GM12864 (cell line): ENCODE measurements at regions not wholly inside any gene's neighbourhood (a gene's known extent, or its start where the extent isn't known, plus 50 kb on each side); places are given as distances from the start of the nearest gene placed in this dataset.
"Not testable (repeated sequence)": the region's sequence is repeated elsewhere in the genome, so short reads cannot be mapped to it uniquely, and the experiment has no call there.

Experiments used
- DNase-seq: peaks from one replicate; pipeline ENCODE4 v3.0.0-alpha.2; 2011; ENCODE audit warnings: low read depth
- H3K4me3 ChIP-seq: 2 replicates; pipeline ENCODE4 v1.5.1; 2011; ENCODE audit warnings: mild to moderate bottlenecking, low read depth, low read length, control low read depth
- TF ChIP-seq, protein P1 (sequence below): IDR thresholded peaks from 2 replicates; pipeline ENCODE4 v1.5.1; 2011; ENCODE audit warnings: low read depth, mild to moderate bottlenecking, moderate library complexity, low read length, control low read depth, inconsistent platforms; ENCODE audit errors: missing control alignments

DNA sequence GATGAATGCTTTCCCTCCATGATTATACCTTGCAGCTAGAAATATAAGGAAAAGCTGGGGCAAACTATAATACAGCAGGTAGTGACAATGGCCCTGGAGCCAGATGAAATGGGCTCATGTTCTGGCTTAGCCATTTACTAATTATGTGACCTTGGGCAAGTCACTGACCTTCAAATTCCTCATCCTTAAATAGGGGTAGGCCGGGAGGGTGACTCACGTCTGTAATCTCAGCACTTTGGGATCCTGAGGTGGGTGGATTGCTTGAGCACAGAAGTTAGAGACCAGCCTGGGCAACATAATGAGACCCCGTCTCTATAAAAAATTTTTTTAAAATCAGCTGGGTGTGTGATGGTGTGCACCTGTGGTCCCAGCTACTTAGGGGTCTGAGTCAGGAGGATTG, 155.4 kb downstream of the C12orf75 start:
- TF ChIP-seq, protein P1, sequence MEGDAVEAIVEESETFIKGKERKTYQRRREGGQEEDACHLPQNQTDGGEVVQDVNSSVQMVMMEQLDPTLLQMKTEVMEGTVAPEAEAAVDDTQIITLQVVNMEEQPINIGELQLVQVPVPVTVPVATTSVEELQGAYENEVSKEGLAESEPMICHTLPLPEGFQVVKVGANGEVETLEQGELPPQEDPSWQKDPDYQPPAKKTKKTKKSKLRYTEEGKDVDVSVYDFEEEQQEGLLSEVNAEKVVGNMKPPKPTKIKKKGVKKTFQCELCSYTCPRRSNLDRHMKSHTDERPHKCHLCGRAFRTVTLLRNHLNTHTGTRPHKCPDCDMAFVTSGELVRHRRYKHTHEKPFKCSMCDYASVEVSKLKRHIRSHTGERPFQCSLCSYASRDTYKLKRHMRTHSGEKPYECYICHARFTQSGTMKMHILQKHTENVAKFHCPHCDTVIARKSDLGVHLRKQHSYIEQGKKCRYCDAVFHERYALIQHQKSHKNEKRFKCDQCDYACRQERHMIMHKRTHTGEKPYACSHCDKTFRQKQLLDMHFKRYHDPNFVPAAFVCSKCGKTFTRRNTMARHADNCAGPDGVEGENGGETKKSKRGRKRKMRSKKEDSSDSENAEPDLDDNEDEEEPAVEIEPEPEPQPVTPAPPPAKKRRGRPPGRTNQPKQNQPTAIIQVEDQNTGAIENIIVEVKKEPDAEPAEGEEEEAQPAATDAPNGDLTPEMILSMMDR = no peak
- no peak overlapping the region for H3K4me3 ChIP-seq
- DNase-seq = no peak

DNA sequence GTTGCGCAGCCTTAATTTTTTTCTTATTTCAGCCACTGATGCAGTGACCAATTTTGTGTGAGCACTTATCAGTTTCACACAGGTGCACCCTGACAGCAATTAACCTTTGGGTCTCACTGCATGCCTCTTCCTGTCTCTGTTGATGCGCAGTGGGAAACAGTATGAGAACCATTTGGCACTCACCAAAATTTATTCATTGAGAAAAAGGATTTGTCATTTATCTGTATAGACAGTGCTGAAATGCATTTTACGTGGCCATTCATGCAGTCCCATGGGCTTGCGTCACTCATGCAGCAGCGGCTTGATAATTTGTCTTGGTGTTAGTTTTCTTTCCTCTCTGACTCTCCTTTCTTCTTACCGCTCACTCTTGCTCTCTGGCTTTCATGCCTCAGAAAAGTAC, 157.5 kb downstream of the C12orf75 start:
- TF ChIP-seq, protein P1 = no peak
- H3K4me3 ChIP-seq = no peak overlapping the region
- DNase-seq = no peak

DNA sequence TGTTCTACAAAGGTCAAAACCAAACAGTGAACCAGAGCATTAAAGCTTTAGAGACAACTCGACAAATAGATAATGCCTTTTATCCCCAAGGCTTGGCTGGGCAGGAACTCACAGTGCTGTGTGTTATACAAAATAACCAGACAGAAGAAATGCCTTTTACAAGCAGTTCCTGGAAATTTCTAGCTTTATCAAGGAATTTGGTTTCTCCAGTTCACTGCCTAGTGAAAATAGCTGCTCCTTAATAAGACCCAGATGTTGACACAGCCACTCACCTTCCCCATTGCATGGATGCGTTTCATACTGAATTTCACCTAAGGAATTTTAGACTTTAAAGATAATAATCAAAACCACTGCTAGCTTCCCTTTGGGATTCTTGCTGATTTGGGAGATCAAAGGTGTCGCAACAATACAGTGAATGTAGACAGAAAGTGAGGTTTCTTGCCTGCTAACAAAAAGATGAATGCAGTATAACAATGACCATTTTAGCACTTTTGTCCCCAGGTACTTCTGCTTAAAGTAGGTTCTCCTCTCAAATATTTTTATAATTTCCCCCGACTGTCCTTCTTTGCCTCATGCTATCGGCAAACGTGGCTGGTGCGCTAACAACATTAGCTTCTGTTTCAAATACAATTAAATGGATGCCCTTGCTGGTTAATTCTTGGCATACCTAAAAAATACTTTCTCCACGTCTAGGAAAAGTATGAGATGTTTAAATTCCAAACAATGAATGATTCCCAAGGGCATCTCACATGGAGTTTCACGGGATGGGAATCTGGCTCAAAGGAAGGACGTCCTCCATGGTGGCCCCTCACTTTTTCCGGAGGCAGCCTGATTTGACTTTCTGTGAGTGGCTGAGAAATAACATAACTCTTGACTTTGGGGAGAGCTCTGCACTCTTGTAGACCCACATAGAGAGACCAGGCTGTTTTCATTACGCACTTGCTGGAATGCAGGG, 162.4 kb downstream of the C12orf75 start:
- no peak for DNase-seq
- H3K4me3 ChIP-seq = no peak overlapping the region
- TF ChIP-seq, protein P1 = no peak

DNA sequence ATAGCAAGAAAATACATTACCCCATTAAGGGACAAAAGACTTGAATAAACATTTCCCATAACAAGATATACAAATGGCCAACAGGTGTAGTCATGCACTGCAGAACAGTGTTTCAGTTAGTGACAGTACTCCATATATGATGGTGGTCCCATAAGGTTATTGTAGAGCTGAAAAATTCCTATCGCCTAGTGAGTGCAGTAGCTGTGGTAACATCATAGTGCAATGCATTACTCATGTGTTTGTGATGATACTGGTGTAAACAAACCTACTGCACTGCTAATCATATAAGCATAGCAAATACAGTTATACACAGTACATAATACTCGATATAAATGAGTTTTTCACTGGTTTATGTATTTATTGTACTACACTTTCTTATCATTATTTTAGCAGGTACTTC, 168.7 kb downstream of the C12orf75 start:
- no peak overlapping the region for H3K4me3 ChIP-seq
- no peak for DNase-seq
- TF ChIP-seq, protein P1 = no peak

DNA sequence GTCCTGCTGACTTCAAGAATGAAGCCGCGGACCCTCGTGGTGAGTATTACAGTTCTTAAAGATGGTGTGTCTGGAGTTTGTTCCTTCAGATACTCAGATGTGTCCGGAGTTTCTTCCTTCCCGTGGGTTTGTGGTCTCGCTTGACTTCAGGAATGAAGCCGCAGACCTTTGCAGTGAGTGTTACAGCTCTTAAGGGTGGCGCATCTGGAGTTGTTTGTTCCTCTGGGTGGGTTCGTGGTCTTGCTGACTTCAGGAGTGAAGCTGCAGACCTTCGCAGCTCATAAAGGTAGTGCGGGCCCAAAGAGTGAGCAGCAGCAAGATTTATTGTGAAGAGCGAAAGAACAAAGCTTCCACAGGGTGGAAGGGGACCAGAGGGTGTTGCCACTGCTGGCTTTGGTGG, 170.2 kb downstream of the C12orf75 start:
- H3K4me3 ChIP-seq, DNase-seq: not testable (repeated sequence)

DNA sequence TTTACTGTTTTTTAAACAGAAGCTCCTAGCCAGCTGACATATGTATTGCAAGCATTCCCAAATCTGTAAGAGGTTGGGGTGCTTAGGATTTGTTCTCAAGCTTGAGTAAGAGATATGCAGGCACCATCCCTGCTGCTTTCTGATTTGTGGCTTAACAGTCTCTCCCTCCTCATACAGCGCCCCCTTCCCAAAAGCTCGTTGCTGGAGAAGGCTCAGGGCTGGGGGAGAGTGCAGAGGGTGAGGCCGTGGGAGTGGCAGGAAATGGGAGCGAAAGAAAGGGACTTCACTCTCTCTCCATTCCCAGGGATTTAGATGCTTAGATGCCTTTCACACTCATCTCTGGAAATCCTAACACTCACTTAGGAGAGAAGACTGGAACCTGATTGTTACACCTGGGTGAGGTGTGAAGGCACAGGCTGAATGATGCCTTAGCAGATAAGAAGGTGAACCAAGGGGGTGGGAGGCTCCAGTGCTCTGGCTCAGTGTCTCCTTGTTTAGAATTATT, 172.0 kb downstream of the C12orf75 start:
- TF ChIP-seq, protein P1 = no peak
- H3K4me3 ChIP-seq = no peak overlapping the region
- no peak for DNase-seq

DNA sequence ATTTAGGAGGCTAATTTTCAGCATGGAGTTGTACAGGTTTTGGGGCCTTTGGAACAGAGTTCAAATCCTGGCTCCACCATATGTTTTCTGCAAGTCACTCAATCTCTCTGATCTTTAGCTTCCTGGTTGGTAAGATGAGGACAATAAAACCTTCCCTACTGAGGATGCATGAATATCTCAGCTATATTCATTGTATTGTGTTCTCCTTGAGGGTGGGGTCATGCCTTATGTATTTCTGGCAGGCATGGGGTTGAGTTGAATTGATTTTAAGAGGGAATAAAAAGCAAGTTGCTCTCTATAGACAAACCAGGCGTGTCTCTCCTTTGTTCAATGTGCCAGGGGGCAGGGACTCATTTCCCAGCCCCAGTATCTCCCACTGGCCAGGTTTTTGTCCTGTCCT, 173.1 kb downstream of the C12orf75 start:
- DNase-seq = no peak
- TF ChIP-seq, protein P1 = no peak
- H3K4me3 ChIP-seq = no peak overlapping the region
